ENCODE measurements at regions not wholly inside any gene's neighbourhood (a gene's known extent, or its start where the extent isn't known, plus 50 kb on each side); places are given as distances from the start of the nearest gene placed in this dataset.

DNA sequence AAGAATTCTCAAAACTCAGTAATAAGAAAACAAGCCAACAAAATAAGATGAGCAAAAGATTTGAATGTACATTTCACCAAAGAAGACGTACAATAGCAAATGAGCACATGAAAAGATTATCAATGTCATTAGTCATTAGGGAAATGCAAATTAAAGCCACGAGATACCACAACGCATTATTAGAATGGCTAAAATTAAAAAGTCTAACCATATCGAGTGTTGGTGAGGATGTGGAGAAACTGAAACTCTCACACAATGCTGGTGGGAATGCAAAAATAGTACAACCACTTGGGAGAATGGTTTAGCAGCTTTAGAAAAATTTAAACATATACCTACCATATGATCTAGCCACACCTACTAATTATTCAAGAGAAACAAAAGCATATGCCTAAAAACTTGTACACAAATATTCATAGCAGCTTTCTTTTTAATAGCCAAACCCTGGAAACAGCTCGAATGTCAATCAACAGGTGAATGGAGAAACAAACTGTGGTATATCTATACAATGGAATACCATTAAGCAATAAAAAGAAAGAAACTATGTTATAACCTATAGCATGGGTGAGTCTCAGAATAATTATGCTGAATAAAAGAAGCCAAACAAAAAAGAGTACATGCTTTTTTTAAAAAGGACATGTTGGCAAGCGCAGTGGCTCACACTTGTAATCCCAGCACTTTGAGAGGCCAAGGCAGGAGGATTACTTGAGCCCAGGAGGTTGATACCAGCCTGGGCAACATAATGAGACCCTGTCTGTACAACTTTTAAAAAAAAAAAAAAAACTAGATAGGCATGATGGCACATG lies 103.6 kb downstream of the LITAF start (continued):
- TF ChIP-seq, protein P1, sequence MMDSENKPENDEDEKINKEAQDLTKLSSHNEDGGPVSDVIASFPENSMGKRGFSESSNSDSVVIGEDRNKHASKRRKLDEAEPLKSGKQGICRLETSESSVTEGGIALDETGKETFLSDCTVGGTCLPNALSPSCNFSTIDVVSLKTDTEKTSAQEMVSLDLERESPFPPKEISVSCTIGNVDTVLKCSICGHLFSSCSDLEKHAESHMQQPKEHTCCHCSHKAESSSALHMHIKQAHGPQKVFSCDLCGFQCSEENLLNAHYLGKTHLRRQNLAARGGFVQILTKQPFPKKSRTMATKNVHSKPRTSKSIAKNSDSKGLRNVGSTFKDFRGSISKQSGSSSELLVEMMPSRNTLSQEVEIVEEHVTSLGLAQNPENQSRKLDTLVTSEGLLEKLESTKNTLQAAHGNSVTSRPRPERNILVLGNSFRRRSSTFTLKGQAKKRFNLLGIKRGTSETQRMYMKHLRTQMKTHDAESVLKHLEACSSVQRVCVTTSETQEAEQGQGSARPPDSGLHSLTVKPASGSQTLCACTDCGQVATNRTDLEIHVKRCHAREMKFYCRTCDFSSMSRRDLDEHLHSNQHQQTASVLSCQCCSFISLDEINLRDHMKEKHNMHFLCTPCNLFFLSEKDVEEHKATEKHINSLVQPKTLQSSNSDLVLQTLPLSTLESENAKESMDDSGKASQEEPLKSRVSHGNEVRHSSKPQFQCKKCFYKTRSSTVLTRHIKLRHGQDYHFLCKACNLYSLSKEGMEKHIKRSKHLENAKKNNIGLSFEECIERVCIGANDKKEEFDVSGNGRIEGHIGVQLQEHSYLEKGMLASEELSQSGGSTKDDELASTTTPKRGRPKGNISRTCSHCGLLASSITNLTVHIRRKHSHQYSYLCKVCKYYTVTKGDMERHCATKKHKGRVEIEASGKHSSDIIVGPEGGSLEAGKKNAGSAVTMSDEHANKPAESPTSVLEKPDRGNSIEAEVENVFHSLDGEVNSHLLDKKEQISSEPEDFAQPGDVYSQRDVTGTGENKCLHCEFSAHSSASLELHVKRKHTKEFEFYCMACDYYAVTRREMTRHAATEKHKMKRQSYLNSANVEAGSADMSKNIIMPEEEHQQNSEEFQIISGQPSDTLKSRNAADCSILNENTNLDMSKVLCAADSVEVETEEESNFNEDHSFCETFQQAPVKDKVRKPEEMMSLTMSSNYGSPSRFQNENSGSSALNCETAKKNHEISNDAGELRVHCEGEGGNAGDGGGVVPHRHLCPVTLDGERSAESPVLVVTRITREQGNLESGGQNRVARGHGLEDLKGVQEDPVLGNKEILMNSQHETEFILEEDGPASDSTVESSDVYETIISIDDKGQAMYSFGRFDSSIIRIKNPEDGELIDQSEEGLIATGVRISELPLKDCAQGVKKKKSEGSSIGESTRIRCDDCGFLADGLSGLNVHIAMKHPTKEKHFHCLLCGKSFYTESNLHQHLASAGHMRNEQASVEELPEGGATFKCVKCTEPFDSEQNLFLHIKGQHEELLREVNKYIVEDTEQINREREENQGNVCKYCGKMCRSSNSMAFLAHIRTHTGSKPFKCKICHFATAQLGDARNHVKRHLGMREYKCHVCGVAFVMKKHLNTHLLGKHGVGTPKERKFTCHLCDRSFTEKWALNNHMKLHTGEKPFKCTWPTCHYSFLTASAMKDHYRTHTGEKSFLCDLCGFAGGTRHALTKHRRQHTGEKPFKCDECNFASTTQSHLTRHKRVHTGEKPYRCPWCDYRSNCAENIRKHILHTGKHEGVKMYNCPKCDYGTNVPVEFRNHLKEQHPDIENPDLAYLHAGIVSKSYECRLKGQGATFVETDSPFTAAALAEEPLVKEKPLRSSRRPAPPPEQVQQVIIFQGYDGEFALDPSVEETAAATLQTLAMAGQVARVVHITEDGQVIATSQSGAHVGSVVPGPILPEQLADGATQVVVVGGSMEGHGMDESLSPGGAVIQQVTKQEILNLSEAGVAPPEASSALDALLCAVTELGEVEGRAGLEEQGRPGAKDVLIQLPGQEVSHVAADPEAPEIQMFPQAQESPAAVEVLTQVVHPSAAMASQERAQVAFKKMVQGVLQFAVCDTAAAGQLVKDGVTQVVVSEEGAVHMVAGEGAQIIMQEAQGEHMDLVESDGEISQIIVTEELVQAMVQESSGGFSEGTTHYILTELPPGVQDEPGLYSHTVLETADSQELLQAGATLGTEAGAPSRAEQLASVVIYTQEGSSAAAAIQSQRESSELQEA (CRISPR knock-in tag; IDR thresholded peaks at IDR 0.05; ENCODE audit: not compliant biosample characterization), result no peak
- 0 out of 2 replicates have a peak, but pooled peaks have one; percentile 59 for TF ChIP-seq ZNF670 (CRISPR knock-in tag; IDR thresholded peaks at IDR 0.05; ENCODE audit: borderline replicate concordance)
- TF ChIP-seq, protein P2, sequence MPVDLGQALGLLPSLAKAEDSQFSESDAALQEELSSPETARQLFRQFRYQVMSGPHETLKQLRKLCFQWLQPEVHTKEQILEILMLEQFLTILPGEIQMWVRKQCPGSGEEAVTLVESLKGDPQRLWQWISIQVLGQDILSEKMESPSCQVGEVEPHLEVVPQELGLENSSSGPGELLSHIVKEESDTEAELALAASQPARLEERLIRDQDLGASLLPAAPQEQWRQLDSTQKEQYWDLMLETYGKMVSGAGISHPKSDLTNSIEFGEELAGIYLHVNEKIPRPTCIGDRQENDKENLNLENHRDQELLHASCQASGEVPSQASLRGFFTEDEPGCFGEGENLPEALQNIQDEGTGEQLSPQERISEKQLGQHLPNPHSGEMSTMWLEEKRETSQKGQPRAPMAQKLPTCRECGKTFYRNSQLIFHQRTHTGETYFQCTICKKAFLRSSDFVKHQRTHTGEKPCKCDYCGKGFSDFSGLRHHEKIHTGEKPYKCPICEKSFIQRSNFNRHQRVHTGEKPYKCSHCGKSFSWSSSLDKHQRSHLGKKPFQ (CRISPR knock-in tag; IDR thresholded peaks at IDR 0.05; ENCODE audit: insufficient replicate concordance), result peak; percentile 3
- 0 out of 2 replicates have a peak, but pooled peaks have one; percentile 30 for TF ChIP-seq NAIF1 (CRISPR knock-in tag; IDR thresholded peaks at IDR 0.05; ENCODE audit: borderline replicate concordance)
- TF ChIP-seq ZNF496 (CRISPR knock-in tag; IDR thresholded peaks at IDR 0.05; ENCODE audit: insufficient replicate concordance), result no peak
- TF ChIP-seq, protein P3, sequence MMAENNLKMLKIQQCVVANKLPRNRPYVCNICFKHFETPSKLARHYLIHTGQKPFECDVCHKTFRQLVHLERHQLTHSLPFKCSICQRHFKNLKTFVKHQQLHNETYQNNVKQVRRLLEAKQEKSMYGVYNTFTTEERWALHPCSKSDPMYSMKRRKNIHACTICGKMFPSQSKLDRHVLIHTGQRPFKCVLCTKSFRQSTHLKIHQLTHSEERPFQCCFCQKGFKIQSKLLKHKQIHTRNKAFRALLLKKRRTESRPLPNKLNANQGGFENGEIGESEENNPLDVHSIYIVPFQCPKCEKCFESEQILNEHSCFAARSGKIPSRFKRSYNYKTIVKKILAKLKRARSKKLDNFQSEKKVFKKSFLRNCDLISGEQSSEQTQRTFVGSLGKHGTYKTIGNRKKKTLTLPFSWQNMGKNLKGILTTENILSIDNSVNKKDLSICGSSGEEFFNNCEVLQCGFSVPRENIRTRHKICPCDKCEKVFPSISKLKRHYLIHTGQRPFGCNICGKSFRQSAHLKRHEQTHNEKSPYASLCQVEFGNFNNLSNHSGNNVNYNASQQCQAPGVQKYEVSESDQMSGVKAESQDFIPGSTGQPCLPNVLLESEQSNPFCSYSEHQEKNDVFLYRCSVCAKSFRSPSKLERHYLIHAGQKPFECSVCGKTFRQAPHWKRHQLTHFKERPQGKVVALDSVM (CRISPR knock-in tag; IDR thresholded peaks at IDR 0.05), result peak; percentile 91

All from HepG2 (cell line).